OCI-LY7 (cell line): ENCODE measurements at regions not wholly inside any gene's neighbourhood (a gene's known extent, or its start where the extent isn't known, plus 50 kb on each side); places are given as distances from the start of the nearest gene placed in this dataset.

ENCODE experiments used
- BruUV-seq: library from RNA; stranded (reverse); fragments of 400-500 nt; replicated peaks from 2 replicates; lab custom pipeline; 2021; lab: Mats Ljungman, UMichigan
- CTCF ChIA-PET: fragments of 300-600 bp; sonication (Branson Sonifier 250); formaldehyde crosslinking; loops from one replicate; lab custom pipeline; 2022; ENCODE audit warnings: antibody characterized with exemption; ENCODE audit not compliant: unreplicated experiment; lab: Charles Lee
- POLR2A ChIA-PET: fragments of 300-600 bp; sonication (Branson Sonifier 250); formaldehyde crosslinking; loops from one replicate; lab custom pipeline; 2022; ENCODE audit warnings: antibody characterized with exemption; lab: Charles Lee
- DNase-seq: peaks from one replicate; pipeline ENCODE4 v3.0.0-alpha.2; 2015; ENCODE audit warnings: low spot score
- H2AFZ ChIP-seq: fragments of 200-600 bp; sonication (generic), shearing (Covaris generic); 2 replicates; pipeline ENCODE4 v1.6.1; 2014; ENCODE audit warnings: mild to moderate bottlenecking, antibody characterized with exemption, low read length, moderate library complexity
- H3K27ac ChIP-seq: fragments of 200-600 bp; sonication (generic); 2 replicates; pipeline ENCODE4 v1.5.1; 2014; ENCODE audit warnings: mixed run types, low read depth, mild to moderate bottlenecking, moderate library complexity, low read length, inconsistent platforms; ENCODE audit not compliant: poor library complexity, severe bottlenecking
- H3K36me3 ChIP-seq: fragments of 200-600 bp; sonication (generic); 2 replicates; pipeline ENCODE4 v1.6.1; 2014; ENCODE audit warnings: mild to moderate bottlenecking, antibody characterized with exemption, low read length, moderate library complexity, mixed read lengths; ENCODE audit not compliant: insufficient read depth
- H3K4me1 ChIP-seq: fragments of 200-600 bp; sonication (generic); 2 replicates; pipeline ENCODE4 v1.5.1; 2014; ENCODE audit warnings: mild to moderate bottlenecking, low read length; ENCODE audit not compliant: insufficient read depth, poor library complexity, severe bottlenecking
- H3K4me2 ChIP-seq: fragments of 200-600 bp; sonication (generic); 2 replicates; pipeline ENCODE4 v1.6.1; 2014; ENCODE audit warnings: mild to moderate bottlenecking, low read length
- H3K4me3 ChIP-seq: fragments of 200-600 bp; sonication (generic); 2 replicates; pipeline ENCODE4 v1.5.1; 2014; ENCODE audit warnings: mild to moderate bottlenecking, low read depth, low read length; ENCODE audit not compliant: poor library complexity, severe bottlenecking
- H3K79me2 ChIP-seq: fragments of 200-600 bp; sonication (generic); 2 replicates; pipeline ENCODE4 v1.6.1; 2016; ENCODE audit warnings: low read depth, mild to moderate bottlenecking, low read length, moderate library complexity, mixed read lengths; ENCODE audit not compliant: insufficient read depth
- H3K9me2 ChIP-seq: fragments of 200-600 bp; sonication (generic); 2 replicates; pipeline ENCODE4 v1.6.1; 2016; ENCODE audit warnings: mild to moderate bottlenecking, low read length, mixed read lengths; ENCODE audit not compliant: insufficient read depth
- H3K9me3 ChIP-seq: fragments of 200-600 bp; sonication (generic); 2 replicates; pipeline ENCODE4 v1.6.1; 2014; ENCODE audit warnings: mild to moderate bottlenecking, mixed run types, low read length, mixed read lengths
- H4K20me1 ChIP-seq: fragments of 200-600 bp; sonication (generic); 2 replicates; pipeline ENCODE4 v1.6.1; 2014; ENCODE audit warnings: mild to moderate bottlenecking, antibody characterized with exemption, low read length, moderate library complexity, mixed read lengths; ENCODE audit not compliant: insufficient read depth
- CTCF ChIP-seq: fragments of 200-600 bp; sonication (generic); conservative IDR thresholded peaks from 2 replicates; pipeline ENCODE4 v1.5.1; 2014; ENCODE audit warnings: mild to moderate bottlenecking, antibody characterized with exemption, low read length, moderate library complexity, mixed read lengths
- EZH2phosphoT487 ChIP-seq: fragments of 200-600 bp; sonication (generic); IDR thresholded peaks from 2 replicates; pipeline ENCODE4 v1.6.1; 2018; ENCODE audit warnings: low read depth, borderline replicate concordance, mild to moderate bottlenecking, mixed run types, antibody characterized with exemption, low read length, moderate library complexity, mixed read lengths
- intact Hi-C: fragments of 100-400 bp; cut with micrococcal nuclease; formaldehyde crosslinking; loops from one replicate; pipeline ENCODE4 v1.10.0; 2022; ENCODE audit not compliant: unreplicated experiment

GRCh38 chr10:131425752-131426533 is 114.4 kb upstream of the TCERG1L start:
- no peaks in the 10 kb centered on the region for H3K9me3 ChIP-seq
- H3K4me3 ChIP-seq, result no peak overlapping the region
- POLR2A ChIA-PET, result interaction anchor here (0.6 kb wide), 1 partner anchor 1737 kb away, joined by 3 read pairs; no protein-coding TSS in a partner anchor
- no peaks in the 10 kb centered on the region for H4K20me1 ChIP-seq
- intact Hi-C loops, result no loop called here
- TF ChIP-seq CTCF (no peak), EZH2phosphoT487 (no peak)
- no peaks in the 10 kb centered on the region for H3K36me3 ChIP-seq
- H3K79me2 ChIP-seq, result no peaks in the 10 kb centered on the region
- H3K4me1 ChIP-seq, result no peaks in the 10 kb centered on the region
- no TSS peak for BruUV-seq
- CTCF ChIA-PET, result no interaction called here
- H3K27ac ChIP-seq, result no peak overlapping the region
- H3K9me2 ChIP-seq, result no peaks in the 10 kb centered on the region
- H2AFZ ChIP-seq, result no peak overlapping the region
- H3K4me2 ChIP-seq, result no peak overlapping the region
- no peak for DNase-seq

- H2AFZ ChIP-seq, result no peak overlapping the region
- H3K4me1 ChIP-seq, result no peaks in the 10 kb centered on the region
- intact Hi-C loops, result no loop called here
- H3K79me2 ChIP-seq, result no peaks in the 10 kb centered on the region
- no peaks in the 10 kb centered on the region for H3K36me3 ChIP-seq
- no peak overlapping the region for H3K4me2 ChIP-seq
- no TSS peak for BruUV-seq
- H3K27ac ChIP-seq, result no peak overlapping the region
- no peaks in the 10 kb centered on the region for H4K20me1 ChIP-seq
- no peak for DNase-seq
- CTCF ChIA-PET, result no interaction called here
- H3K4me3 ChIP-seq, result no peak overlapping the region
- POLR2A ChIA-PET, result no interaction called here
- TF ChIP-seq CTCF, result no peak
- TF ChIP-seq EZH2phosphoT487, result no peak
- no peaks in the 10 kb centered on the region for H3K9me3 ChIP-seq
- no peaks in the 10 kb centered on the region for H3K9me2 ChIP-seq
Measured at GRCh38 chr10:131426534-131426898, 115.0 kb upstream of the TCERG1L start.

DNA sequence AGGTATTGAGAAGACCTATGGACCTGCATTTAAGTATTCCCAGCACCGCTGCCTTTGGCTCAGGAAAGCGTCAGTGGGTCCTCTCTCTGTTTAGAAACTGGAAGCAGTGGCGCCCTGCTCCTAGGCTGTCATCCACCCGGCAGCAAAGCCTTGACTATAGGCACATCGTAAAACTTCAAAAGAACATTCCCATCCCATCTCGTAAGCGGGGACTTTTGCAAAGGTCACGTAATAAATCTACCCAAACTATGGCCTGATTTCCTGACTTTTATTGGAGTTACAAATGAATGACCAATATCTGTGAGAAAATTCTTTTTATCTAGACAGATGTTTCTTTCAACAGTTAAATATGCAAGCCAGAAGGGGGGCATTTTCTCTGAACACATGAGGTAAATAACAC is 115.8 kb upstream of the TCERG1L start:
- BruUV-seq, result no TSS peak
- ChIA-PET POLR2A (no interaction called here), CTCF (no interaction called here)
- Histone ChIP-seq H3K36me3 (no peaks in the 10 kb centered on the region), H3K9me3 (no peaks in the 10 kb centered on the region), H3K9me2 (no peaks in the 10 kb centered on the region), H4K20me1 (no peaks in the 10 kb centered on the region), H3K79me2 (no peaks in the 10 kb centered on the region), H3K4me1 (no peaks in the 10 kb centered on the region), H2AFZ (no peak overlapping the region), H3K4me3 (no peak overlapping the region), H3K4me2 (no peak overlapping the region), H3K27ac (no peak overlapping the region)
- intact Hi-C loops, result no loop called here
- TF ChIP-seq CTCF (no peak), EZH2phosphoT487 (no peak)
- no peak for DNase-seq
